Tibial nerve (tissue), 4 donors: ENCODE measurements at regions not wholly inside any gene's neighbourhood (a gene's known extent, or its start where the extent isn't known, plus 50 kb on each side); places are given as distances from the start of the nearest gene placed in this dataset.

ENCODE experiments used
- DNase-seq, 2 donors: peaks; one replicate each; pipeline ENCODE4 v3.0.0-alpha.2; 2019; ENCODE audit warnings: low spot score in 2 of 2
- H3K27ac ChIP-seq, 4 donors: fragments of 200-600 bp; sonication (generic) in 3 of 4; one replicate each; pipeline ENCODE4 v1.5.1; 2017 to 2019; ENCODE audit warnings: mild to moderate bottlenecking in 1 of 4
- H3K27me3 ChIP-seq, 2 donors: fragments of 200-600 bp; sonication (generic) in 1 of 2; one replicate each; pipeline versions ENCODE4 v1.5.1 to v1.6.0; 2017 to 2019
- H3K36me3 ChIP-seq, 3 donors: fragments of 200-600 bp; sonication (generic); one replicate each; pipeline ENCODE4 v1.5.1; 2018 to 2019
- H3K4me1 ChIP-seq, 4 donors: fragments of 200-600 bp; sonication (generic) in 3 of 4; one replicate each; pipeline ENCODE4 v1.5.1; 2017 to 2019
- H3K4me3 ChIP-seq, 4 donors: fragments of 200-600 bp; sonication (generic) in 3 of 4; one replicate each; pipeline ENCODE4 v1.5.1; 2017 to 2019; ENCODE audit warnings: mild to moderate bottlenecking in 1 of 4, moderate library complexity in 1 of 4
- H3K9me3 ChIP-seq, 4 donors: fragments of 200-600 bp; sonication (generic) in 3 of 4; one replicate each; pipeline ENCODE4 v1.5.1; 2017 to 2019
- CTCF ChIP-seq, 5 experiments: fragments of 200-600 bp in 3 of 5; fragments of 450-650 bp in 2 of 5; sonication (generic) in 3 of 5; IDR thresholded peaks; one replicate each; pipeline ENCODE4 v1.5.1; 2016 to 2019; ENCODE audit warnings: antibody characterized with exemption in 5 of 5, mild to moderate bottlenecking in 3 of 5, moderate library complexity in 2 of 5
- EP300 ChIP-seq, 2 donors: sonication (generic); formaldehyde crosslinking; IDR thresholded peaks; one replicate each; pipeline ENCODE4 v1.6.1; 2017; ENCODE audit warnings: antibody characterized with exemption in 2 of 2, mild to moderate bottlenecking in 1 of 2
- POLR2A ChIP-seq, 2 donors: fragments of 450-650 bp; IDR thresholded peaks; one replicate each; pipeline ENCODE4 v1.6.1; 2017; ENCODE audit warnings: antibody characterized with exemption in 2 of 2, mild to moderate bottlenecking in 2 of 2, moderate library complexity in 2 of 2
- WGBS, 2 donors: methylation state at CpG; one replicate each; pipeline ENCODE4 v1.1.5; 2018; 5-methylcytosine and 5-hydroxymethylcytosine counted together

GRCh38 chr13:88051746-88052482 lies 380.7 kb downstream of the SLITRK5 start:
- TF ChIP-seq POLR2A (IDR thresholded peaks at IDR 0.05) (no peak), CTCF (IDR thresholded peaks at IDR 0.05) (no peak), EP300 (IDR thresholded peaks at IDR 0.05) (no peak)
- Histone ChIP-seq H3K36me3 (no peaks in the 10 kb centered on the region), H3K27ac (no peak overlapping the region), H3K27me3 (no peaks in the 10 kb centered on the region), H3K9me3 (no peaks in the 10 kb centered on the region), H3K4me1 (no peaks in the 10 kb centered on the region), H3K4me3 (no peak overlapping the region)
- WGBS, 2 donors, result 83 to 94% methylated on average over 7 to 8 of the region's 8 CpGs
- no peak for DNase-seq

GRCh38 chr13:88063741-88064140 lies 392.6 kb downstream of the SLITRK5 start:
- TF ChIP-seq CTCF (IDR thresholded peaks at IDR 0.05), result no peak
- TF ChIP-seq POLR2A (IDR thresholded peaks at IDR 0.05), result no peak
- no peak for TF ChIP-seq EP300 (IDR thresholded peaks at IDR 0.05)
- no peak for DNase-seq
- WGBS, 2 donors, result 39 to 85% methylated on average over 1 of the region's 1 CpG
- no peaks in the 10 kb centered on the region for H3K4me1 ChIP-seq
- H3K27ac ChIP-seq, result no peak overlapping the region
- no peak overlapping the region for H3K4me3 ChIP-seq
- no peaks in the 10 kb centered on the region for H3K27me3 ChIP-seq
- peaks cover 0 to 12% (median 0%) of the 10 kb centered on the region in 4 donors for H3K9me3 ChIP-seq
- no peaks in the 10 kb centered on the region for H3K36me3 ChIP-seq

- Histone ChIP-seq H3K9me3 (peaks cover 0 to 6% (median 0%) of the 10 kb centered on the region in 4 donors), H3K27me3 (no peaks in the 10 kb centered on the region), H3K4me1 (no peaks in the 10 kb centered on the region), H3K36me3 (no peaks in the 10 kb centered on the region), H3K27ac (no peak overlapping the region), H3K4me3 (no peak overlapping the region)
- TF ChIP-seq POLR2A (IDR thresholded peaks at IDR 0.05) (no peak), CTCF (IDR thresholded peaks at IDR 0.05) (no peak), EP300 (IDR thresholded peaks at IDR 0.05) (no peak)
- 93 to 96% methylated on average over 2 of the region's 2 CpGs for WGBS, 2 donors
- no peak for DNase-seq
These were observed 395.7 kb downstream of the SLITRK5 start for GRCh38 chr13:88066847-88067246.

GRCh38 chr13:88068316-88068715 lies 397.1 kb downstream of the SLITRK5 start:
- no peak for DNase-seq
- Histone ChIP-seq H3K9me3 (no peaks in the 10 kb centered on the region), H3K36me3 (no peaks in the 10 kb centered on the region), H3K4me1 (no peaks in the 10 kb centered on the region), H3K27ac (no peak overlapping the region), H3K27me3 (no peaks in the 10 kb centered on the region), H3K4me3 (no peak overlapping the region)
- WGBS, 2 donors, result 51 to 61% methylated on average over 1 of the region's 1 CpG
- no peak for TF ChIP-seq CTCF (IDR thresholded peaks at IDR 0.05)
- TF ChIP-seq POLR2A (IDR thresholded peaks at IDR 0.05), result no peak
- TF ChIP-seq EP300 (IDR thresholded peaks at IDR 0.05), result no peak

GRCh38 chr13:88068975-88069374 lies 397.8 kb downstream of the SLITRK5 start:
- Histone ChIP-seq H3K4me1 (no peaks in the 10 kb centered on the region), H3K36me3 (no peaks in the 10 kb centered on the region), H3K27ac (no peak overlapping the region), H3K4me3 (no peak overlapping the region), H3K27me3 (no peaks in the 10 kb centered on the region), H3K9me3 (no peaks in the 10 kb centered on the region)
- TF ChIP-seq EP300 (IDR thresholded peaks at IDR 0.05) (no peak), CTCF (IDR thresholded peaks at IDR 0.05) (no peak)
- WGBS, 2 donors, result 93 to 97% methylated on average over 11 of the region's 11 CpGs
- no peak for DNase-seq
